ENCODE measurements at regions not wholly inside any gene's neighbourhood (a gene's known extent, or its start where the extent isn't known, plus 50 kb on each side); places are given as distances from the start of the nearest gene placed in this dataset.

DNA sequence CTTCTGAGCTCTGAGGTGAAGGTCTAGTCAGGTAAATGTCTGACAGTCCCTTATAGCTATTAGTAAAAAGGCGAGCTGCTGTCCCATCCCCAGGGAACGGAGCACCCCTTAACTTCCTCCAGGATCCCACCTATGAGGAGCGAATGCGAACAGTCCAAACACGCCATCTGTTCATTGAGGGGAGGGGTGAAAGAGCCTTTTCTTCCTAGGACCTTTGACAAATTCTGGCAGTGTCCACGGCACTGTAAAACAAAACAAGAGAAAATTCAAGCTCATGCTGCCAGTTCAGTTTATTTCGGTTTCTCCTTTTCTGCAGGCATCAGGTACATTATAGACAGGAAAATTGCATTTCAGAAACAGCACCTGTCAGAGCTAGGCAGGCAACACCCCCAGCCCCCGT, 253.8 kb upstream of the CADM1 start:
- TF ChIP-seq, protein P1, sequence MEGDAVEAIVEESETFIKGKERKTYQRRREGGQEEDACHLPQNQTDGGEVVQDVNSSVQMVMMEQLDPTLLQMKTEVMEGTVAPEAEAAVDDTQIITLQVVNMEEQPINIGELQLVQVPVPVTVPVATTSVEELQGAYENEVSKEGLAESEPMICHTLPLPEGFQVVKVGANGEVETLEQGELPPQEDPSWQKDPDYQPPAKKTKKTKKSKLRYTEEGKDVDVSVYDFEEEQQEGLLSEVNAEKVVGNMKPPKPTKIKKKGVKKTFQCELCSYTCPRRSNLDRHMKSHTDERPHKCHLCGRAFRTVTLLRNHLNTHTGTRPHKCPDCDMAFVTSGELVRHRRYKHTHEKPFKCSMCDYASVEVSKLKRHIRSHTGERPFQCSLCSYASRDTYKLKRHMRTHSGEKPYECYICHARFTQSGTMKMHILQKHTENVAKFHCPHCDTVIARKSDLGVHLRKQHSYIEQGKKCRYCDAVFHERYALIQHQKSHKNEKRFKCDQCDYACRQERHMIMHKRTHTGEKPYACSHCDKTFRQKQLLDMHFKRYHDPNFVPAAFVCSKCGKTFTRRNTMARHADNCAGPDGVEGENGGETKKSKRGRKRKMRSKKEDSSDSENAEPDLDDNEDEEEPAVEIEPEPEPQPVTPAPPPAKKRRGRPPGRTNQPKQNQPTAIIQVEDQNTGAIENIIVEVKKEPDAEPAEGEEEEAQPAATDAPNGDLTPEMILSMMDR (IDR thresholded peaks at IDR 0.05) = no peak
- TF ChIP-seq POLR2A (IDR thresholded peaks at IDR 0.05) (no peak), EP300 (IDR thresholded peaks at IDR 0.05) (no peak)
